HepG2 (cell line): ENCODE measurements at regions not wholly inside any gene's neighbourhood (a gene's known extent, or its start where the extent isn't known, plus 50 kb on each side); places are given as distances from the start of the nearest gene placed in this dataset.

Experiments used
- ATAC-seq: fragments of 200-7000 bp; cut with Tn5 transposase; 3 replicates; pipeline ENCODE4 v1.9.1; 2020; ENCODE audit warnings: mild to moderate bottlenecking, moderate library complexity
- BruUV-seq: library from RNA; stranded (reverse); fragments of 400-500 nt; replicated peaks from 2 replicates; lab custom pipeline; 2021; lab: Mats Ljungman, UMichigan
- CTCF ChIA-PET: fragments of 300-600 bp; formaldehyde crosslinking; extraction: SDS; loops from one replicate; lab custom pipeline; 2021; ENCODE audit warnings: low total read pairs, inconsistent platforms, low intra/inter-chr PET ratio; lab: Yijun Ruan, JAX
- POLR2A ChIA-PET: fragments of 350-600 bp; sonication (Branson Sonifier 250); formaldehyde crosslinking; loops from one replicate; lab custom pipeline; 2020; ENCODE audit warnings: antibody characterized with exemption, inconsistent platforms; lab: Yijun Ruan, JAX
- DNase-seq: peaks from one replicate; pipeline ENCODE4 v3.0.0-alpha.2; 2015; ENCODE audit warnings: low spot score
- FAIRE-seq: peaks from 3 replicates; lab custom pipeline; 2011; peaks lifted over from hg19 to GRCh38; lab: Jason Lieb, UNC
- H2AFZ ChIP-seq: one replicate; pipeline ENCODE4 v1.6.1; 2011; ENCODE audit warnings: low read length, inconsistent platforms
- H3K27ac ChIP-seq: fragments of 300-600 bp; 3 replicates; pipeline ENCODE4 v1.8.0; 2011; ENCODE audit warnings: mixed run types, mild to moderate bottlenecking, mixed read lengths, low read length, inconsistent platforms; ENCODE audit not compliant: insufficient read depth; ENCODE audit errors: extremely low read length
- H3K27me3 ChIP-seq, 2 experiments: fragments of 200-600 bp in 1 of 2; 2 replicates in 1 of 2; 3 replicates in 1 of 2; pipeline versions ENCODE4 v1.6.0 to v1.8.0; 2011; ENCODE audit warnings: low read length in 2 of 2, mild to moderate bottlenecking in 2 of 2, moderate library complexity in 2 of 2, inconsistent platforms in 1 of 2; ENCODE audit not compliant: insufficient read depth in 2 of 2, control insufficient read depth in 1 of 2
- H3K36me3 ChIP-seq, 2 experiments: fragments of 200-600 bp in 1 of 2; replicated peaks in 1 of 2; 2 replicates in 1 of 2; 3 replicates in 1 of 2; pipeline versions ENCODE4 v1.5.1 to v1.8.0; 2011; ENCODE audit warnings: low read length in 2 of 2, inconsistent platforms in 1 of 2; ENCODE audit not compliant: insufficient read depth in 2 of 2, control insufficient read depth in 1 of 2
- H3K4me1 ChIP-seq: 2 replicates; pipeline ENCODE4 v1.5.1; 2012; ENCODE audit warnings: low read length, inconsistent platforms; ENCODE audit not compliant: insufficient read depth
- H3K4me2 ChIP-seq: 2 replicates; pipeline ENCODE4 v1.6.0; 2011; ENCODE audit warnings: low read depth, low read length, inconsistent platforms
- H3K4me3 ChIP-seq, 3 experiments: fragments of 200-600 bp in 1 of 3; sonication (generic), shearing (Covaris generic) in 1 of 3; replicated peaks in 1 of 3; 2 replicates each; pipeline ENCODE4 v1.5.1; 2011 to 2016; ENCODE audit warnings: low read length in 3 of 3, inconsistent platforms in 2 of 3, low read depth in 2 of 3, mild to moderate bottlenecking in 2 of 3, control low read depth in 1 of 3, mixed read lengths in 1 of 3; ENCODE audit not compliant: insufficient read depth in 1 of 3
- H3K79me2 ChIP-seq: one replicate; pipeline ENCODE4 v1.6.1; 2011; ENCODE audit warnings: low read length, inconsistent platforms; ENCODE audit not compliant: insufficient read depth
- H3K9ac ChIP-seq: 2 replicates; pipeline ENCODE4 v1.6.0; 2011; ENCODE audit warnings: mild to moderate bottlenecking, low read depth, low read length, inconsistent platforms; ENCODE audit not compliant: insufficient read depth
- H3K9me3 ChIP-seq: 2 replicates; pipeline ENCODE4 v1.5.1; 2012; ENCODE audit warnings: mild to moderate bottlenecking, low read length
- H4K20me1 ChIP-seq: 2 replicates; pipeline ENCODE4 v1.6.0; 2011; ENCODE audit warnings: inconsistent platforms, mild to moderate bottlenecking, low read length, moderate library complexity; ENCODE audit not compliant: insufficient read depth
- CSRNP2 ChIP-seq: sonication (generic); formaldehyde crosslinking; conservative IDR thresholded peaks from 2 replicates; pipeline ENCODE4 v1.8.0; 2022; ENCODE audit warnings: low read depth, missing genetic modification reagents
- HHEX ChIP-seq: IDR thresholded peaks from 2 replicates; pipeline ENCODE4 v1.6.1; 2016; ENCODE audit warnings: control low read depth
- IKZF1 ChIP-seq: fragments of 450-650 bp; IDR thresholded peaks from 2 replicates; pipeline ENCODE4 v1.7.1; 2016
- ISX ChIP-seq: sonication (generic); formaldehyde crosslinking; conservative IDR thresholded peaks from 2 replicates; pipeline ENCODE4 v1.5.0; 2020; ENCODE audit warnings: missing genetic modification reagents
- KAT8 ChIP-seq: IDR thresholded peaks from 2 replicates; pipeline ENCODE4 v1.6.1; 2016; ENCODE audit warnings: missing genetic modification reagents, missing compliant biosample characterization
- MYNN ChIP-seq: sonication (generic); formaldehyde crosslinking; IDR thresholded peaks from 2 replicates; pipeline ENCODE4 v1.4.0; 2020; ENCODE audit warnings: mild to moderate bottlenecking, low read depth, missing genetic modification reagents
- ZFX ChIP-seq: sonication (generic); formaldehyde crosslinking; IDR thresholded peaks from 2 replicates; pipeline ENCODE4 v1.4.0; 2020; ENCODE audit warnings: mild to moderate bottlenecking, low read depth, missing genetic modification reagents, moderate library complexity
- ZKSCAN1 ChIP-seq: fragments of 150-350 bp; IDR thresholded peaks from 2 replicates; pipeline ENCODE4 v1.6.1; 2014; ENCODE audit warnings: low read length
- ZNF879 ChIP-seq: sonication (generic); formaldehyde crosslinking; IDR thresholded peaks from 2 replicates; pipeline ENCODE4 v1.8.1; 2023; ENCODE audit warnings: missing genetic modification reagents
- WGBS: methylation state at CpG from one replicate; pipeline ENCODE4 v1.1.6; 2017; ENCODE audit warnings: low lambda C conversion rate; 5-methylcytosine and 5-hydroxymethylcytosine counted together
- in situ Hi-C: cut with HindIII; loops from 2 replicates; pipeline ENCODE4 v1.10.0; 2017; ENCODE audit warnings: low pct_unique_long_range_greater_than_20kb; ENCODE audit not compliant: extremely low pct_ligation_motif_present
- intact Hi-C: fragments of 100-400 bp; cut with micrococcal nuclease; formaldehyde crosslinking; loops from one replicate; pipeline ENCODE4 v1.10.0; 2022; ENCODE audit not compliant: unreplicated experiment
- TF ChIP-seq, protein P1 (sequence below): sonication (generic); formaldehyde crosslinking; IDR thresholded peaks from 2 replicates; pipeline ENCODE4 v1.5.0; 2020; ENCODE audit warnings: mild to moderate bottlenecking, missing genetic modification reagents

- Histone ChIP-seq H3K9me3 (no peaks in the 10 kb centered on the region), H3K4me1 (no peaks in the 10 kb centered on the region), H2AFZ (no peak overlapping the region), H3K79me2 (no peaks in the 10 kb centered on the region), H3K4me2 (no peak overlapping the region), H4K20me1 (no peaks in the 10 kb centered on the region), H3K27ac (no peak overlapping the region), H3K9ac (no peak overlapping the region), H3K36me3 (no peaks in the 10 kb centered on the region), H3K4me3 (no peak overlapping the region), H3K27me3 (peaks cover 2 to 19% of the 10 kb centered on the region in 2 experiments; a peak in 3 of 5 replicates)
- in situ Hi-C loops = loop anchor here (5.0 kb wide), 1 partner anchor 415 kb away; no protein-coding TSS in a partner anchor
- TF ChIP-seq, protein P1, sequence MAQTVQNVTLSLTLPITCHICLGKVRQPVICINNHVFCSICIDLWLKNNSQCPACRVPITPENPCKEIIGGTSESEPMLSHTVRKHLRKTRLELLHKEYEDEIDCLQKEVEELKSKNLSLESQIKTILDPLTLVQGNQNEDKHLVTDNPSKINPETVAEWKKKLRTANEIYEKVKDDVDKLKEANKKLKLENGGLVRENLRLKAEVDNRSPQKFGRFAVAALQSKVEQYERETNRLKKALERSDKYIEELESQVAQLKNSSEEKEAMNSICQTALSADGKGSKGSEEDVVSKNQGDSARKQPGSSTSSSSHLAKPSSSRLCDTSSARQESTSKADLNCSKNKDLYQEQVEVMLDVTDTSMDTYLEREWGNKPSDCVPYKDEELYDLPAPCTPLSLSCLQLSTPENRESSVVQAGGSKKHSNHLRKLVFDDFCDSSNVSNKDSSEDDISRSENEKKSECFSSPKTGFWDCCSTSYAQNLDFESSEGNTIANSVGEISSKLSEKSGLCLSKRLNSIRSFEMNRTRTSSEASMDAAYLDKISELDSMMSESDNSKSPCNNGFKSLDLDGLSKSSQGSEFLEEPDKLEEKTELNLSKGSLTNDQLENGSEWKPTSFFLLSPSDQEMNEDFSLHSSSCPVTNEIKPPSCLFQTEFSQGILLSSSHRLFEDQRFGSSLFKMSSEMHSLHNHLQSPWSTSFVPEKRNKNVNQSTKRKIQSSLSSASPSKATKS (CRISPR knock-in tag) = no peak
- TF ChIP-seq ZFX (CRISPR knock-in tag) (no peak), HHEX (CRISPR knock-in tag) (no peak), IKZF1 (no peak), ZKSCAN1 (no peak), MYNN (CRISPR knock-in tag) (no peak), CSRNP2 (CRISPR knock-in tag) (no peak), ZNF879 (CRISPR knock-in tag) (no peak), ISX (CRISPR knock-in tag) (no peak), KAT8 (CRISPR knock-in tag) (no peak)
- WGBS = 20% methylated on average over 6 of the region's 6 CpGs
- ATAC-seq (no peak), FAIRE-seq (no peak), DNase-seq (no peak)
- intact Hi-C loops = no loop called here
- no TSS peak for BruUV-seq
- ChIA-PET POLR2A (no interaction called here), CTCF (no interaction called here)
These were observed 66.7 kb upstream of the AJAP1 start for GRCh38 chr1:4587721-4588120.
